Karpas-422 (cell line): ENCODE measurements at regions not wholly inside any gene's neighbourhood (a gene's known extent, or its start where the extent isn't known, plus 50 kb on each side); places are given as distances from the start of the nearest gene placed in this dataset.
"Not testable (repeated sequence)": the region's sequence is repeated elsewhere in the genome, so short reads cannot be mapped to it uniquely, and the experiment has no call there.

Experiments
- DNase-seq: peaks from one replicate; pipeline ENCODE4 v3.0.0-alpha.2; 2015
- H2AFZ ChIP-seq: fragments of 200-600 bp; sonication (generic); 2 replicates; pipeline ENCODE4 v1.6.1; 2014; ENCODE audit warnings: antibody characterized with exemption, low read length, mixed read lengths
- H3K27ac ChIP-seq: fragments of 200-600 bp; sonication (generic); 2 replicates; pipeline ENCODE4 v1.5.1; 2014; ENCODE audit warnings: mild to moderate bottlenecking, low read length, moderate library complexity
- H3K27me3 ChIP-seq: fragments of 200-600 bp; sonication (generic); 2 replicates; pipeline ENCODE4 v1.6.1; 2014; ENCODE audit warnings: low read length, mixed read lengths
- H3K36me3 ChIP-seq: fragments of 200-600 bp; sonication (generic); 2 replicates; pipeline ENCODE4 v1.6.1; 2014; ENCODE audit warnings: low read length, mixed read lengths; ENCODE audit not compliant: insufficient read depth
- H3K4me1 ChIP-seq: fragments of 200-600 bp; sonication (generic); 2 replicates; pipeline ENCODE4 v1.6.1; 2014; ENCODE audit warnings: mild to moderate bottlenecking, low read length, mixed read lengths
- H3K4me2 ChIP-seq: fragments of 200-600 bp; sonication (generic); 2 replicates; pipeline ENCODE4 v1.6.1; 2014; ENCODE audit warnings: low read length, low read depth, mild to moderate bottlenecking; ENCODE audit not compliant: poor library complexity, severe bottlenecking
- H3K4me3 ChIP-seq: fragments of 200-600 bp; sonication (generic); 2 replicates; pipeline ENCODE4 v1.5.1; 2014; ENCODE audit warnings: mild to moderate bottlenecking, antibody characterized with exemption, low read length, mixed read lengths
- H3K79me2 ChIP-seq: fragments of 200-600 bp; sonication (generic); 2 replicates; pipeline ENCODE4 v1.6.1; 2014; ENCODE audit warnings: mild to moderate bottlenecking, low read length, mixed read lengths
- H3K9ac ChIP-seq: fragments of 200-600 bp; sonication (generic); 2 replicates; pipeline ENCODE4 v1.6.0; 2014; ENCODE audit warnings: low read length
- H3K9me2 ChIP-seq: fragments of 200-600 bp; sonication (generic), shearing (Covaris generic); replicated peaks from 2 replicates; pipeline ENCODE4 v1.6.0; 2014; ENCODE audit warnings: mild to moderate bottlenecking, low read length, moderate library complexity; ENCODE audit not compliant: insufficient read depth
- H3K9me3 ChIP-seq: fragments of 300-700, 200-600 bp; sonication (generic); 2 replicates; pipeline ENCODE4 v1.6.1; 2014; ENCODE audit warnings: low read length, mixed read lengths
- H4K20me1 ChIP-seq: fragments of 200-600 bp; sonication (generic); 2 replicates; pipeline ENCODE4 v1.6.1; 2014; ENCODE audit warnings: mild to moderate bottlenecking, antibody characterized with exemption, low read length, low read depth; ENCODE audit not compliant: insufficient read depth

DNA sequence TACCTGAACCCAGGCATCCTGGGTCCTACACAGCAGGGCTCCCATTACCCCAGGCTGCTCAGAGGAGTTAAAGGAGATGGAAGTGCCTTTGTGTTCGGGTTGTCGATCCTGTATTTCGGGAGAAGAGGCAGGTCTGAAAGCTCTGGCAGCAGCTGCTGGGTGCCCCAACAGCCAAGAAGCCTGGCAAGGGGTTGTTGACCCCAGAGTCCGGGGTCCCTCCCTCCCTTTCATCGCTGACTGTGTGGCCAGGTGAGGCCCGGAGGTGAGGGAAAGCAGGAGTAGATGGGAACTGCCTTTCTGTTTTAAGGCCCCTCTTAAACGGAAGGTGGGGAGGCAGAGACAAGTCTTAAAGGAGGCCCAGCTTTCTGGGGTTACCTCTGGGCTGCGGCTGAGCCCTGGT lies 106.0 kb upstream of the SYT13 start:
- DNase-seq = no peak
- Histone ChIP-seq H3K4me1 (peaks cover 11% of the 10 kb centered on the region), H3K9me2 (no peaks in the 10 kb centered on the region), H3K9ac (no peak overlapping the region), H3K27me3 (no peaks in the 10 kb centered on the region), H3K9me3 (no peaks in the 10 kb centered on the region), H4K20me1 (no peaks in the 10 kb centered on the region), H2AFZ (no peak overlapping the region), H3K36me3 (no peaks in the 10 kb centered on the region), H3K79me2 (no peaks in the 10 kb centered on the region), H3K4me3 (no peak overlapping the region), H3K4me2 (no peak overlapping the region), H3K27ac (no peak overlapping the region)

DNA sequence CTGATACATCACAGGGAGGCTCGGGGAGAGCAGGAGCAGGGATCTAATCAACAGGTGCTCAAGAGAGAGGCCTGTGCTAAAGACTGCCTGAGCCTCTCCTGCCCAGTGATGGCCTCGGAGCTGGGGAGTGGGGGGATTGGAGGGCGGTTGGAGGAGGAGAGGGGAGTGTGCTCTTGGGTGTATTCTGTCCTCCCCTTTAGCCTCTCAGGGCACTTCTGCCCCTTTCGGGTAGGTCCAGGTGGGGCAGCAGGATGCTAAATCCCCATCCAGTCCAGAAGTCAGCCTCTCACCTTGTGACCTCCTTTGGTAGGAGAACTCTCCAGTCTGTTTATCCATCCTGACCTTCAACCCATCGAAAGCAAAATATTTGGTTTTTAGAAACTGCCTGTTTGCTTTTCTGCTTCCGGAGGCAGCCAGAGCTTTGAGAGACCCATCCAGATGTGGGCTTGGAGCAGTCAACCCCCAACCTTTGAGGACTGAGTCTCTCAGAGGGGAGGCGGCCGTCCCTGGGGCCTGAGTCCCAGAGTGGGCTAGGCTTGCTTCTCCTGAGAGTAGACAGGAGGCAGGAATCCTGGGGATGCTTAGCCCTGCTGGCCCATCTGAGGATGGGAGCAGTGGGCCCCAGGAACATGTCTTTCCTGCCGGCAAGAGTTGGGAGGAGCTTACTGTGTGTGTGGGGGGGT lies 105.2 kb upstream of the SYT13 start:
- DNase-seq = no peak
- Histone ChIP-seq H3K4me3 (no peak overlapping the region), H3K27me3 (no peaks in the 10 kb centered on the region), H3K9ac (no peak overlapping the region), H3K9me3 (no peaks in the 10 kb centered on the region), H3K4me2 (no peak overlapping the region), H3K36me3 (no peaks in the 10 kb centered on the region), H3K27ac (no peak overlapping the region), H3K9me2 (no peaks in the 10 kb centered on the region), H4K20me1 (no peaks in the 10 kb centered on the region), H2AFZ (no peak overlapping the region), H3K79me2 (no peaks in the 10 kb centered on the region), H3K4me1 (peaks cover 11% of the 10 kb centered on the region)

GRCh38 chr11:45390407-45390806 lies 104.3 kb upstream of the SYT13 start:
- H3K27me3 ChIP-seq = no peaks in the 10 kb centered on the region
- no peaks in the 10 kb centered on the region for H3K79me2 ChIP-seq
- H3K4me2 ChIP-seq = no peak overlapping the region
- DNase-seq = no peak
- H2AFZ ChIP-seq = no peak overlapping the region
- no peaks in the 10 kb centered on the region for H3K9me2 ChIP-seq
- H3K4me3 ChIP-seq = no peak overlapping the region
- no peaks in the 10 kb centered on the region for H4K20me1 ChIP-seq
- H3K27ac ChIP-seq = no peak overlapping the region
- H3K9me3 ChIP-seq = no peaks in the 10 kb centered on the region
- H3K36me3 ChIP-seq = no peaks in the 10 kb centered on the region
- H3K4me1 ChIP-seq = peaks cover 11% of the 10 kb centered on the region
- H3K9ac ChIP-seq = no peak overlapping the region

DNA sequence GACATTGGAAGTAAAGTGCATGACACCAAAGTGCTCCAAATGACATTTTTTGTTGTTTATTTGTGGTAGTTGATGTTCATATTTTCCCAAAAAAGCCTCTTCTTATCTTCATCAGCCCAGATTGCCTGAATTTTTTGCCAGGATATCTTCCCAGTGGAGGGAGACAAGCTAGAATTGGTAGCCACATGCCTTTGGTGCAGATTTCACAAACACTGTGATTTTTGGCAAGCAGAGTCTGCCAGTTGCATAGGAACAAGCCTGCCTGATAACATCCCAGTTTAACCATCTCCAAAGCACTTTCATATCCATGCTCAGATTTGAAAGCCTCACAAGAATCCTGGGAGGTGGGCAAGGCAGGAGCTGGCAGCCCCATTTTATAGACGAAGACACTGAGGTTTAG lies 102.3 kb upstream of the SYT13 start:
- H3K9ac ChIP-seq = no peak overlapping the region

GRCh38 chr11:45387885-45388284 lies 101.7 kb upstream of the SYT13 start:
- not testable (repeated sequence) for H3K4me2 ChIP-seq, DNase-seq, H3K9me2 ChIP-seq, H3K27ac ChIP-seq, H4K20me1 ChIP-seq, H3K9ac ChIP-seq, H2AFZ ChIP-seq, H3K79me2 ChIP-seq, H3K4me1 ChIP-seq, H3K4me3 ChIP-seq, H3K27me3 ChIP-seq, H3K36me3 ChIP-seq, H3K9me3 ChIP-seq

More for the DNA sequence above, 102.3 kb upstream of the SYT13 start:
- H3K4me2 ChIP-seq = no peak overlapping the region
- no peak overlapping the region for H3K27ac ChIP-seq
- no peaks in the 10 kb centered on the region for H3K36me3 ChIP-seq
- no peaks in the 10 kb centered on the region for H3K79me2 ChIP-seq
- no peak for DNase-seq
- no peaks in the 10 kb centered on the region for H3K9me2 ChIP-seq
- no peaks in the 10 kb centered on the region for H3K4me1 ChIP-seq
- no peaks in the 10 kb centered on the region for H4K20me1 ChIP-seq
- H2AFZ ChIP-seq = no peak overlapping the region
- no peak overlapping the region for H3K4me3 ChIP-seq
- no peaks in the 10 kb centered on the region for H3K27me3 ChIP-seq
- H3K9me3 ChIP-seq = no peaks in the 10 kb centered on the region

DNA sequence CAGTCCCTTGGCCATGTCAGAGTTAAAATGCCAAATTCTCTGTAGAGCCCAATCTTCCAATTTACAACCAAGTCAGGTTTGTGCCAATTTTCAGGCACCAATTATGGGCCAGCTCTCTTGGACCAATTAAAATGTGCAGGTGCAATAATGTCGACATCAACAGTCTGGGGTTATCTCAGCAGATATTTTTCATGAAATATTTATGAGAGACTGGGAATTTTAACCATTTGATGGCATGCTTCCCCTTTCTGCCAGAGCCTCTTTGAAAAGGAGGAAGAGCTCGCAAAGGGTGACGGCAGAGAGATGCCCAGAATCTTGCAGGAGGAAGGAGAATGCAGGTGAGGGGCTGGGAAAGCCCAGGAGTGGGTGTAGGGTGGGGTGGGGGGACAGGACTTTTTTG lies 100.8 kb upstream of the SYT13 start:
- no peak for DNase-seq
- no peaks in the 10 kb centered on the region for H3K9me3 ChIP-seq

DNA sequence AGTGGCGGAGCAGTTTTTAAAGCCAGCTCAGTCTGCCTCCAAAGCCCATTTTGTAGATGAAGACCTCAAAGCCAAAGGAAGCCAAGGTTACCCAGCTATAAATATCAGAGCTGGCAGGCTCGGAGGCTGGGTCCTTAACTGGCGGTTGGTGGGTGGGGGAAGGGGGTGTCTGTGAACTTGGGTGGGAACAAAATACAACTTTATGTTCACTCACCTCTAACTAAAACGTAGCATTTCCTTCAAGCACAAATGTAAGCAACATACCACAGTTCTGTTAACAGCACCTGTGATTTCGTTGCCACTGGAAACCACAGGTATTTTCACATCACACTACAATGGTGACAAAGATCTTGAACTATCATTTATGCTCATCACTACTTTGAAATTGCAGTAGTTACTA lies 99.7 kb upstream of the SYT13 start:
- H3K36me3 ChIP-seq = no peaks in the 10 kb centered on the region
- no peak overlapping the region for H2AFZ ChIP-seq
- no peaks in the 10 kb centered on the region for H3K9me2 ChIP-seq
- no peaks in the 10 kb centered on the region for H3K79me2 ChIP-seq
- no peak overlapping the region for H3K27ac ChIP-seq
- no peak overlapping the region for H3K4me3 ChIP-seq
- H3K9ac ChIP-seq = no peak overlapping the region
- H4K20me1 ChIP-seq = no peaks in the 10 kb centered on the region
- H3K27me3 ChIP-seq = no peaks in the 10 kb centered on the region
- DNase-seq = no peak
- H3K4me1 ChIP-seq = no peaks in the 10 kb centered on the region; the same call in 1 of the 2 replicates
- H3K9me3 ChIP-seq = no peaks in the 10 kb centered on the region
- no peak overlapping the region for H3K4me2 ChIP-seq

More for the DNA sequence above, 100.8 kb upstream of the SYT13 start:
- no peak overlapping the region for H3K27ac ChIP-seq
- H2AFZ ChIP-seq = no peak overlapping the region
- H3K9me2 ChIP-seq = no peaks in the 10 kb centered on the region
- no peaks in the 10 kb centered on the region for H3K27me3 ChIP-seq
- H3K36me3 ChIP-seq = no peaks in the 10 kb centered on the region
- no peaks in the 10 kb centered on the region for H4K20me1 ChIP-seq
- H3K9ac ChIP-seq = no peak overlapping the region
- no peaks in the 10 kb centered on the region; the same call in 1 of the 2 replicates for H3K4me1 ChIP-seq
- H3K79me2 ChIP-seq = no peaks in the 10 kb centered on the region
- H3K4me3 ChIP-seq = no peak overlapping the region
- no peak overlapping the region for H3K4me2 ChIP-seq

- DNase-seq = no peak
- no peaks in the 10 kb centered on the region for H3K79me2 ChIP-seq
- no peak overlapping the region for H3K4me2 ChIP-seq
- H4K20me1 ChIP-seq = no peaks in the 10 kb centered on the region
- no peaks in the 10 kb centered on the region; the same call in 1 of the 2 replicates for H3K4me1 ChIP-seq
- no peaks in the 10 kb centered on the region for H3K27me3 ChIP-seq
- no peak overlapping the region for H3K27ac ChIP-seq
- no peak overlapping the region for H3K4me3 ChIP-seq
- no peak overlapping the region for H2AFZ ChIP-seq
- H3K36me3 ChIP-seq = no peaks in the 10 kb centered on the region
- no peaks in the 10 kb centered on the region for H3K9me2 ChIP-seq
- no peaks in the 10 kb centered on the region for H3K9me3 ChIP-seq
- H3K9ac ChIP-seq = no peak overlapping the region
These were observed 99.3 kb upstream of the SYT13 start for GRCh38 chr11:45385423-45385822.
